GM20431 (cell line): ENCODE measurements at regions not wholly inside any gene's neighbourhood (a gene's known extent, or its start where the extent isn't known, plus 50 kb on each side); places are given as distances from the start of the nearest gene placed in this dataset.

ENCODE experiments used
- in situ Hi-C: fragments of 300-500 bp; cut with MseI, MboI; formaldehyde crosslinking; loops from one replicate; pipeline ENCODE4 v1.15.0; 2020; ENCODE audit warnings: low sequenced_read_pairs; ENCODE audit not compliant: unreplicated experiment

GRCh38 chr20:60482221-60483008, 524.2 kb downstream of the CDH26 start:
- in situ Hi-C loops: no loop called here

GRCh38 chr20:60483371-60483770, 525.1 kb downstream of the CDH26 start:
- in situ Hi-C loops: no loop called here

GRCh38 chr20:60484316-60484715, 526.1 kb downstream of the CDH26 start:
- in situ Hi-C loops: no loop called here

GRCh38 chr20:60485012-60485760, 527.0 kb downstream of the CDH26 start:
- in situ Hi-C loops: no loop called here

GRCh38 chr20:60486315-60486714, 528.1 kb downstream of the CDH26 start:
- in situ Hi-C loops: no loop called here

- in situ Hi-C loops: no loop called here
Observed at GRCh38 chr20:60486937-60487336, 528.7 kb downstream of the CDH26 start.

- in situ Hi-C loops: no loop called here
Observed at GRCh38 chr20:60490217-60491050, 532.2 kb downstream of the CDH26 start.

GRCh38 chr20:60491051-60491581, 532.9 kb downstream of the CDH26 start:
- in situ Hi-C loops: no loop called here

- in situ Hi-C loops: no loop called here
Observed at GRCh38 chr20:60494476-60494875, 536.3 kb downstream of the CDH26 start.

- in situ Hi-C loops: no loop called here
Observed at GRCh38 chr20:60497298-60498035, 539.2 kb downstream of the CDH26 start.

GRCh38 chr20:60500038-60500701, 541.9 kb downstream of the CDH26 start:
- in situ Hi-C loops: no loop called here

- in situ Hi-C loops: no loop called here
Observed at GRCh38 chr20:60501048-60501447, 542.8 kb downstream of the CDH26 start.

GRCh38 chr20:60502881-60503280, 544.7 kb downstream of the CDH26 start:
- in situ Hi-C loops: no loop called here

GRCh38 chr20:60505423-60505822, 547.2 kb downstream of the CDH26 start:
- in situ Hi-C loops: no loop called here

- in situ Hi-C loops: no loop called here
Observed at GRCh38 chr20:60506061-60506460, 547.8 kb downstream of the CDH26 start.

- in situ Hi-C loops: no loop called here
Observed at GRCh38 chr20:60507087-60507694, 549.0 kb downstream of the CDH26 start.

GRCh38 chr20:60509407-60509806, 551.2 kb downstream of the CDH26 start:
- in situ Hi-C loops: no loop called here

GRCh38 chr20:60510356-60510755, 552.1 kb downstream of the CDH26 start:
- in situ Hi-C loops: no loop called here

- in situ Hi-C loops: no loop called here
Observed at GRCh38 chr20:60512443-60512842, 554.2 kb downstream of the CDH26 start.
